Retina (tissue), 1 donor: ENCODE measurements at regions not wholly inside any gene's neighbourhood (a gene's known extent, or its start where the extent isn't known, plus 50 kb on each side); places are given as distances from the start of the nearest gene placed in this dataset.

Experiments
- DNase-seq: peaks from one replicate; pipeline ENCODE4 v3.0.0-alpha.2; 2016

GRCh38 chr18:23391156-23391555 lies 61.9 kb upstream of the RIOK3 start:
- no peak for DNase-seq

- no peak for DNase-seq
These were observed 55.2 kb upstream of the RIOK3 start for GRCh38 chr18:23397907-23398306.

- no peak for DNase-seq
These were observed 54.7 kb upstream of the RIOK3 start for GRCh38 chr18:23398401-23398800.

GRCh38 chr18:23399067-23399466 lies 54.0 kb upstream of the RIOK3 start:
- no peak for DNase-seq

GRCh38 chr18:23400918-23401317 lies 52.2 kb upstream of the RIOK3 start:
- no peak for DNase-seq

GRCh38 chr18:23401400-23402347 lies 51.4 kb upstream of the RIOK3 start:
- DNase-seq = peak; percentile 67
